ENCODE measurements at regions not wholly inside any gene's neighbourhood (a gene's known extent, or its start where the extent isn't known, plus 50 kb on each side); places are given as distances from the start of the nearest gene placed in this dataset.

- TF ChIP-seq SREBF2 (IDR thresholded peaks at IDR 0.05): no peak
- TF ChIP-seq MYC (IDR thresholded peaks at IDR 0.05; ENCODE audit: borderline replicate concordance, low read length): no peak
- TF ChIP-seq RARB (CRISPR knock-in tag; IDR thresholded peaks at IDR 0.05): no peak
- no peak for TF ChIP-seq REST (IDR thresholded peaks at IDR 0.05)
- TF ChIP-seq CTCF (IDR thresholded peaks at IDR 0.05): no peak
- no peak for TF ChIP-seq POLR2A (IDR thresholded peaks at IDR 0.05; ENCODE audit: low read length)
- no peak for TF ChIP-seq RAD21 (conservative IDR thresholded peaks at IDR 0.05 in 1 of 2, IDR thresholded peaks at IDR 0.05 in 1 of 2)
- no peak for TF ChIP-seq KDM5A (IDR thresholded peaks at IDR 0.05)
- no peak for TF ChIP-seq EP300 (IDR thresholded peaks at IDR 0.05)
- TF ChIP-seq USF2 (IDR thresholded peaks at IDR 0.05): no peak
- no peak for TF ChIP-seq JUN (IDR thresholded peaks at IDR 0.05)
- no peak for TF ChIP-seq KDM1A (IDR thresholded peaks at IDR 0.05; ENCODE audit: low read depth)
These were observed 83.3 kb upstream of the OLFM4 start for GRCh38 chr13:52945348-52945747.

All from A549 (cell line).